Activated CD4-positive, alpha-beta T cell treated with anti-CD3 and anti-CD28 coated beads for 4 hours (primary cell): ENCODE measurements at regions not wholly inside any gene's neighbourhood (a gene's known extent, or its start where the extent isn't known, plus 50 kb on each side); places are given as distances from the start of the nearest gene placed in this dataset.

Experiments used
- DNase-seq, 2 donors: peaks; one replicate each; pipeline ENCODE4 v3.0.0-alpha.2; 2020

DNA sequence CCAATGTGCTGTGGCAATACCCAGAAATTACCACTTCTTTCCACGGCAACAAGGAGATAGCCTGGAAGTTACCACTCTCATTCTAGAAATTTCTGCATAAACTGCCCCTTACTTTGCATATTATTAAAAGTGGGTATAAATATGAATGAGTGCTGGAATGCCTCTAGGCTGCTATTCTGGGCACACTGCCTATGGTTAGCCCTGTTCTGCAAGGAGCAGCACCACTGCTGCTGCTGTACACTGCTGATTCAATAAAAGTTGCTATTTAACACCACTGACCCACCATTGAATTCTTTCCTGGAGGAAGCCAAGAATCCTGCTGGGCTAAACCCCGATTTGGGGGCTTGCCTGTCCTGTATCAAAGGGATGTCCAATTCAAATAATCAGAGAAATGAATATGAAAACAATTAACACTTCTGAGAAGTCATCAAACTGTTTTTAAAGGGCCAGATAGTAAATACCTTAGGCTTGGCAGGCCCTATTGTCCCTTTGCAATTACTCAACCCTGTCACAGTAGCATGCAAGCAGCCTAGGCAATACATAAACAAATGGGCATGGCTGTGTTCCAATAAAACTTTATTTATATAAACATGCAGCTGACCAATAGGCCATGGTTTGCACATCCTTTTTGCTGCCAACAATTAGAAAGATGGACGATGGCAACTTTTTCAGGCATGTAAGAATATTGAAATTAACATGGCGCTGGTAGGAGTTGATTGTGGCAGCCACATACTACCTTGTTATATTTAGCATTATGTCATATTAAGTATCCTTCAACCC lies 369.4 kb upstream of the B3GALT2 start:
- no peak for DNase-seq

DNA sequence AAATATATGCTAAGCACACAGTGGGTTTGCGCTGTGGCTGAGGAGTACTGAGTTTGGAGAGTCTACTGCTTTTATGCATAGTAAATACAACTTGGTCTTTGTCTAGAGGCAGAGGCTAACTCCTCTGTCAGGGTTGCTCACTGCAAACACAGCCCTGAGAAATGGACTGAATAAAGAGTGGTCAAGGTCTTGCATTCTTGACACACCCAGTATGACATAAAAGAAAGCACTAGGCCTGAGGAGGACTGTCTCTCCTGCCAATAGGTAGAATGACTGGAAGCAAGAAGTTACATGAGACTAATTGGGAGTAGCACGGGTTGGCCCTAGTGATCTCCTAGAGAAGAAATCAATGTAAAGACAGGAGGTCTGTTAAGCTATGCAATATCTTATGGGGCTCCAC lies 367.2 kb upstream of the B3GALT2 start:
- no peak for DNase-seq

DNA sequence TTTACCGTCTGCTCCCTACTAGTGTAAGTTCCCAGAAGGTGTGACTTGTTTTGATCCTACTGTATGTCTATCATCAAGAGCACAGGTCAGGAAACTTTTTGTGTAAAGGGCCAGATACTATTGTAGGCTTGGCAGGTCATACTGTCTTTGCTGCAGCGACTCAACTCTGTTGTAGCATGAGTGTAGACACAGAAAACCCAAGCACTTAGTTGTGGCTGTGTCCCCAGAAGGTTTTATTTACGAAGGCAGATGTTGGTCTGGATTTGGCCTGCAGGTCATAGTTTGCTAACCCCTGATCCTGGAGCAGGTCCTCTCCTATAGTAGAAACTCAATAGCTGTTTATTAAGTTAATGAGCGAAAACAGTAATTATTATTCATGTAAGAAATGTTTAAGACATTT lies 365.9 kb upstream of the B3GALT2 start:
- no peak for DNase-seq

DNA sequence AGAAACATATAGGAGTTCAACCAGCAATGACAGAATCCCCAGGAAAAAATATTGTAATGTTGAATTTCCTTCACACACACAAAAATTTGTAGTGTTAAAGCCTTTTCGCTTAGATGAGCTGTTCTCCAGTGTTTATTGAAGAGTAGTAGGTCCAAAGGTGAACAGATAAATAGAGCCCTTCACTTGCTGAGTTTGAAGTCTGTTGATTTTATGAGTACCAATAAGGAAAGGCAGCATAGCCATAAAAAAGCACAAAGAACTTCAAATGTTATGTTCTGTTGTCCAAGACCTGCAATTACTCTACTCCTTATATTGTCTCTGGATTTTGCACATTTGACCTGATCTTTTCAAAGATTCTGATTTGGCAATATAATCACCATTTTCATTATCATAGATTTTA lies 362.7 kb upstream of the B3GALT2 start:
- no peak for DNase-seq

DNA sequence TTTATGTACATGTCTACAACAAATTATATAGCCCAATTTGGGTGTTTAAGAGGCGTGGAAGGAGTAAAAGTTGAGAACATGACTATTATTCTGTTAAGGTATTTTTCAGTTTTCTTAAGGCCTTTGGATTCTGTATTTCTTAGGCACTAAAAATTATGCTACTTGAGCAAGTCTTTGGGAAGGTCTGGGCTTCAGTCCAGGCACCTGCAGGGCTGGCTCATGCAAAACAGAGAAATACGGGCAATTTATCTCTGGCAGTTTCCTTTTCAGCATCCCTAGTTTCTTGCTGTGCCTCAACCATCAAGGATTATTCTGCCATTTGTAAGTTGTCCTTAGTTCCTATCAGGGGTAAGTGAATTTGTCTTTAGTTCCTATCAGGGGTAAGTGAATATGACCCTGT lies 358.8 kb upstream of the B3GALT2 start:
- no peak for DNase-seq

DNA sequence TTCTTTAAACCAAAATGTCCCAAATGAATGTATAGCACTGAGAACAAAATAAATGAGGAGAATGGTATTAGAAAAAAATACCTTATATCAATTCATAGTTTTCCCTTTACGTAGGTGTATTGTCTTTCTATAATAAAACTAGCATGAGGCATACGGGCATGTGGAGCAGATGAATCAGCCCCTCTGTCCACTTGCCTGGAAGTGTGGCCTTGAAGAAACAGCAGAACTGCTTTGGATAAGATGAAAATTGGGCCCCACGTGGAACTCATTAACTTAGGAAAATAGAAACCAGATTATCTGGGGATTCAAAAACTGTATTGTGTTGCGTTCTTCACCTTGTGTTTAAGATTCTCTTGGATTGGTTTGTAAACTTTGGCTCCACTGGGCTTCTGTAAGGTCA lies 356.8 kb upstream of the B3GALT2 start:
- DNase-seq, result no peak

DNA sequence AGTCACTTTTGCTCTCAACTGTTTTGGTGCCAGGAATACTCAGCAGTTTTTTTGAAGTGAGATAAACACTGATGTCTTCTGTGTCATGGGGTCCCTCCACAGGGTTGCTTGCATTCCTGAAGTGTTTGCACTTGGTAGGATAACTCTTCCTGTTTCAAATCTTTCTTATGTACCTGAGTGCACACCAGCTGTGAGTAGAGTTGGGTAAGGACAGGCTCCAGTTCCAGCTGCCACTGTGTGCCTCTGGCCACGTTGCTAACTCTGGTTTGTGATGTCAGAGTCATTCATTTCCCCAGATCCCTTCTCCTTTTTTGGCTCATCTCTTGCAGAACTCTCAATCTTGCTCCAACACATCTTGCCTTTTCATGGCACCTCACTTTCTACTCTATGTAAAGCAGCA lies 356.3 kb upstream of the B3GALT2 start:
- no peak for DNase-seq

DNA sequence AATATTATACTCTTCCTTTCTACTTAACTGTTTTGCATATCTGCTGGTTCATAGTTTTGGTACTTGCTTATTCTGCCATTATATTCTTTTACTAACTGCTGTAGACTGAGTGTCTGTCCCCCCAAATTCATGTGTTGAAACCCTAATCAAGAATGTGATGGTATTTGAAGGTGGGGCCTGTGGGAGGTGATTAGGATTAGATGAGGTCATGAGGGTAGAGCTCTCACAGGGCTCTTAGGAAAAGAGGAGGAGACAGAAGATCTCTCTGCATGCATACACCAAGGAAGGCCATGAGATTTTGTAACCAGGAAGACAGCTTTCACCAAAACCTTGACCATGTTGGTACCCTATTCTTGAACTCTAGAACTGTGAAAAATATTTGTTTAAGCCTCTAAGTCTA lies 354.1 kb upstream of the B3GALT2 start:
- no peak for DNase-seq

DNA sequence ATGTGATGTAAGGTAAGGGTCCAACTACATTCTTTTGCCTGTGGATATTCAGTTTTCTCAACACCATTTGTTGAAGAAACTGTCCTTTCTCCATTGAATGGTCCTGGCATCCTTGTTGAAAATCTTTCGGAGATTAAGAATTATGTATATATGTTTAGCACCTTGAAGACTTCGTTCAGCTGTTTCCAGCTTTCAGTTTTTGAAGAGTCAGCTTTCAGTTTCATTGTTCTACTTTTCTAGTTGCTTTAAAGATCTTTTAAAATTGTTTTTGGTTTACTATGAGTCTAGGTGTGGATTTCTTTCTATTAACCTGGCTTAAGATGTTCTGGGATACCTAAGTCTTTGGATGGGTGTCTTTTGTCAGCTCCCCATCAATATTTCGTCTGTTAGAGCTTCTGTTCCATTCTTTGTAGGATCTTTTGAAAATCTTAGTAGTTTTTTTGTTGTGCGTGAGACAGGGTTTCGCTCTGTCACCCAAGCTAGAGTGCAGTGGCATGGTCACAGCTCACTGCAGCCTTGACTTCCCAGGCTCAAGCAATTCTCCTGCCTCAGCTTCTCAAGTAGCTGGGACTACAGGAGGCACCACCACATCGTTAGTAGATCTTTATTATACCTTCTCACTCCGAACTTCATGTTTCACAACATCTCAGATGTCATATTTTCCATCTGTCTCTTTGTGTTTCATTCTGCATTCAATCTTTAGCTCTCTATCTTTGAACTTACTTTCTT lies 353.5 kb upstream of the B3GALT2 start:
- DNase-seq, result no peak

DNA sequence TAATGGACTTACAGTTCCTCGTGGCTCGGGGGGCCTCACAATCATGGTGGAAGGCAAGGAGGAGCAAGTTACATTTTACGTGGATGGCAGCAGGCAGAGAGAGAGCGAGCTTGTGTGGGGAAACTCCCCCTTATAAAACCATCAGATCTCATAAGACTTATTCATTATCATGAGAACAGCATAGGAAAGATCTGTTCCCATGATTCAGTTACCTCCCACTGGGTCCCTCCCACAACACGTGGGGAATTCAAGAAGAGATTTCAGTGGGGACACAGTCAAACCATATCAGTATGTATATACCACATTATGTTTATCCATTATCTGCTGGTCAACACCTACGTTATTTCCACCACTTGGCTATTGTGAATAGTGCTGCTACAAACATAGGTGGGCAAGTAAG lies 352.3 kb upstream of the B3GALT2 start:
- DNase-seq, result peak; percentile 18 to 20

DNA sequence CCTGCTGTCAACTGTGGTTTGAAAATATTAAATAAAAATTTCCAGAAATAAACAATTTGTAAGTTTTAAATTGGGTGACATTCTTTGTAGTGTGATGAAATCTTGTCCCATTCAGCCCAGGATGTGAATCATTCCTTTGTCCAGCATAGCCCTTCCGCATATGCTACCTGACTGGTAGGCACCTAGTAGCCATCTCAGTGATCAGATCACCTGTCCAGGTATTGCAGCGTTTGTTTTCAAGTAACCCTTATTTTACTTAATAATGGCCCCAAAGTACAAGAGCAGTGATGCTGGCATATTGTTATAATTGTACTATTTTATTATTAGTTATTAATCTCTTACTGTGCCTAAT lies 351.6 kb upstream of the B3GALT2 start:
- DNase-seq, result no peak

DNA sequence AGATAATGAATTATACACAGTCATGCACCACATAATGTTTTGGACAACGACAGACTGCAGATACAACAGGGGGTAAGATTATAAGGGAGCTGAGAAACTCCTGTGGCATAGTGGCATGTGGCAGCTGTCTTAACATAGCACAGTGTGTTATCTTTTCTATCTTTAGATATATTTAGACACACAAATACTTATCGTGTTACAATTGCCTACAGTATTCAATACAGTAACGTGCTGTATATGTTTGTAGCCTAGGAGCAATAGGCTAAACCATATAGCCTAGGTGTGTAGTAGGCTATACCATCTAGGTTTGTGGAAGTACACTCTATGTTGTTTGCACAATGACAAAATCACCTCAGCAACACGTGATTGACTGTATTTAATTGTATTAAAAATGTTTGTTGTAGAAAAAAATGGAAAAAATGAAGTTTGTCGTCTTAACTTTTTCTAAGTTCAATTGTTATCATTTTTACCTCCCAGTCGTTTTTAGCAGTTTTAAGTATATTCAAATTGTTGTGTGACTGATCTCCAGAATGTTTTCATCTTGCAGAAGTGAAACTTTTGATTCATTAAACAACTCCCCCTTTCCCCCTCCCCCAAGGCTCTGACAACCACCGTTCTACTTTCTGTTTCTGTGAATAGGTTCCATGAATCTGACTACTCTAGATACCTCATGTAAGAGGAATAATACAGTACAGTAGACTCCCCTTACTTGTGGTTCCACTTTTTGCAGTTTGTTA lies 351.0 kb upstream of the B3GALT2 start:
- DNase-seq, result peak; percentile 67 to 71

DNA sequence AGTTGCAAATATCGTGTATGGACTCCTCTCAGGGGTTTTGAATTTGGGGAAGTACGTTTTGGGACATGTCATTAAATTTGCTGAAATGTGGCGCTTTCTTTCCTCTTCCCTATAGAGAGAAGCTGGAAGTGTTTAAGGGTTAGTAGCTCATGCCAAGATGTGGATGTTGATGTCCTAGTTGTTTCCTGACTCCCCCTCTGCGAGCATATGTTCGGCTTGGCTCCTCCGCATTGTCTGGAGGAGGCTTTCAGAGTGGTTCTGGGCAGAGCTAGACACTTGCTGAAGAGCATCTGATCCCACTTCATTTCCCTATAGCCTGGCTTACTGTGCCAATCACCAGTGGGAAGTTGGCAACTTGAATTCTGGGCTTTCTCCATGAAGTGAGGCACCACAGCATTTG lies 347.4 kb upstream of the B3GALT2 start:
- no peak for DNase-seq

DNA sequence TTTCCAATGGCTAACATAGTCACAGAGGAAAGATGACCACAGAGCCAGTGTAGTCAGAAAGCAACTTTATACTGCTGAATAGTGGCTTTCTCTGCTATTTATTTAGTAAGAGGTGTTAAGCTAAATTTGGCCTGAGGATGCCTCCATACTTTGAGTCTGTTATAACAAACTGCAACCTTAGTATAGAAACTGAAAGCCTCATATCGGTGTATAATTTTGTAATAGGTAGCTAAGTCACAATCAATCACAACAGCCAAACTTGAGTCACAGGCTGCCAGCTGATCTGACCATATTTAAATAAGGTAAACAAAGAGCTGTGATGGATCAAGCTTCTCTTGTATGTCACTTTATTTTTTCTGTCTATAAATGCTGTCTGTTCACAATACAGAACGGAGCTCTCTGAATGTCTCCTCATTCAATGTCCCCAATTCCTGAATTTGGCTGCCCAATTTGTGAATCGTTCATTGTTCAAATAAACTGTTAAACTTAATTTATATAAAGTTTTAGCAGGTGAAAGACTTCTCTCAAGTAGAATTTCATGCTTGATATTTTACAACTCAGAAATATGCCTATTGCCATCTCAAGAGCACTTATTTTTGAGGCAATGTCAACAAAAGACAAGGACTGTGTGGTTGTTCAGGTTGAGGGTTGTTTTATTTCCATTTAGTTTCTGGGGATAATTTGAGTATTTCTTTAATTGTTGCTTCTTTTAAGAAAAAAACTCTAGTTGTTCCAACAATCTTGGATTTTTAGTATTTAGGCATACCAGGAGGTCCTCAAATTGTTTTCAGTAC lies 339.7 kb upstream of the B3GALT2 start:
- DNase-seq, result no peak

DNA sequence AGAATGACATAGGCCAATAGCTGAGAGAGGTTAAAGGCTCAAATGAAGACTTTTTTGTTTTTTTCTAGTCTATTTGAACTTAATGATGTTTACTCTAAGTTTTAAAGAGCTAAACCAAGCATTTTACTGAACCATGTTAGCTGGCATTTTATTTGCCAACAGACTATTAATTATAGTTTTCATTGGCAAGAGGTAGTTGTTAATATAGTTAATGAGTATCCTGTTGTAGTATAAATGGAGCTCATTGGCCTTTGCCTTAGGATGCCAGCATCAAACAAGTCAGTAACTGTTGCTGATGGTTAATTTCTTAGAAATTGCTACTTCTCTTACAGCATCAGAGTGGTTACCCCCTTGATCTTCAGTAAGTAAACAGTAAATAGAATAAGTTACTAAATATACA lies 339.0 kb upstream of the B3GALT2 start:
- no peak for DNase-seq

DNA sequence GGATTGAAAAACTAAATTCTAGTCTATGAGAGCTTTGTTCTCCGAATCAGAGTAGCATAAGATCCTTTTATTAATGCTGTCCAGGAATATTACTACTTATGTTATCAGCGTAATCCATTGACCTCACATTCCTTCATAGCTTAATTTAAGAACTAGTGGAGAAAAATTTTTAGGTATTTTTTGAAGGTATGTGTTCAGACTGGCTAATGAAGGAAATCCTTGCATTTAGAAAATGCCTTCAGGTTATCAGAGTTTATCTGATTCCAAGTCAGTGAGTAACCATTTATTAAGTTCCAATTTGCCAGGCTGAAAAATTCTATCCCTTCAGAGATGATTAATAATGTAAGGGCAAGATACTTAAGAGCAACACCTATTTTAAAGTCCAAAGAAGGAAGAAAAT lies 338.2 kb upstream of the B3GALT2 start:
- no peak for DNase-seq

DNA sequence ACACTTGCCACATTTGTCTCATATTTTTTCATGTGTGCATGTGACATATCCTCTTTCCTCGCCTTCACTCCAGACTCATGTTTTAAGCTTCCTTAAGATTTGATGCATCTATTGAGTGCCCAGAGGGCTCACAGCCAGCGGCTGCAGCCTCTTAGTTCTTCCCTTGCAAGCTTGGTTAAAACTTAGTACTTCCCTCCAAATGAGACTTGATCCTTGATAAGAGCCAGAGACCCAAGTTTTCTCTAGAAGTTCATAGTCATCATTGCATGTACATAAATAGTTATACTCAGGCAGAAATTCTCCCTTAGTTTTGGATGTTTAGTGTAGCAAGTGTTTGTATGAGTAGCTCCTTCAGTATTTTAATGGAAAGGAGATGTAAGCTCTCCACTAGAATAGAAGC lies 337.6 kb upstream of the B3GALT2 start:
- DNase-seq, result no peak

DNA sequence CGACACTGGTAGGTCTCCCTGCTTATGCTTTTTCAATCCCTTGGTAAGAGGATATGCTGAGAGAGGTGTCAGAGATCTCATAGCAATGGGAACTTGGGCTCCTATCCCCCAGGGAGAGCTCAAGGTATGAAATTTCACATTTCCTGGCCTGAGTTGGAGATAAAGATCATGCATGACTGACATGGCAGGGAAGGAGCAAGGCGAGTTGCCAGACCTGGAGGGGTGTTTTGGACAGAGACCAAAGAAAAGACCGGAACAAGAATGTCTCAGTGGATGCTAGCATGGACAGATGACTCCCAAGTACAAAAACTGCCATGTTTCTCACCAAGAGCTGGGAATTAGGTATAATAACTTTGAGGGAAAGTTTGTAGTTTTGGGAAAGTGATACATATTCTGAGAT lies 334.1 kb upstream of the B3GALT2 start:
- no peak for DNase-seq

DNA sequence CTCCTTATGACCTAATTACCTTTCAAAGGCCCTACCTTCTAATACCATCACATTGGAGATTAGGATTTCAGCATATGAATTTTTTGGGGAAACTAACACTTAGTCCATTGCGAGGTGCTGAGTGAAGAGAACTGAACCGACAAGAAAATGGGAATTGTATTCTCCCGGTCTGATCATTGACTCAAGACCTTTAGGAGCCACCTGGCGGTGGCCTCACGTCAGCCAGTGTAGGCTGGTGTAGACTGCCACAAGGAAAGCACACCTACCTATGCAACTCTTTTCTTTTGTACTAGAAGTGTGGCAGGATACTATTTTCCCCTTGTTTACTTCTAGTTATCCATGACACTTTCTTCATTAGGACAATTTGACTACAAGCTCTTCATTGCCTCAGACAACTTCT lies 333.5 kb upstream of the B3GALT2 start:
- DNase-seq, result no peak

DNA sequence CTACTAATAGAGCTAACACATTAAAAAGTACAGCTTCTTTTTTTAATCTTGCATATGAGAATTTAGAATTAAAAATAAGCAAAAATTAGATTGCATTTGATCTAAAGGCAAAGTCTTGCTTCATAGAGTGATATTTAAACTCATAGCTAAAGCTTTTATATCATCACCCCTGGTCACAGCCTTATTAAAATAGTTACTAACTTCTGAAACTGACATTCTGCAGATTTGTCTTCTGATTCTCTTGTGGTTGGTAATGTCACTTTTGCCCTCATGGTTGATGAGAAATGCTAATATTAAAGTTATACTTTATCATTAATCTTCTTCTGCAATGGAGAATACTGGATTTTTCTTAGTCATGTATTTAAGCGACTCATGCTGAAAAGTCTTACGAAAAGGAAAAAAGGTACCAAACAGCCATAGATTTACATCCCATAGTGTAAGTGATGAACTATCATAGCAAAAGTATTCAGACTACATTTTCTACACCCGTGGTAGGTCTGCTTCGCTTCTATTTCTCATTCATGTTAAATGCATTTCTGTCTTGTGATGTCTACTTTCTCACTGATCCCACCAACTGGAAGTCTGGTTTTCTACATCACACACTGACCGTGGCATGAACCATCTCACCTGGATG lies 330.5 kb upstream of the B3GALT2 start:
- DNase-seq, result no peak

DNA sequence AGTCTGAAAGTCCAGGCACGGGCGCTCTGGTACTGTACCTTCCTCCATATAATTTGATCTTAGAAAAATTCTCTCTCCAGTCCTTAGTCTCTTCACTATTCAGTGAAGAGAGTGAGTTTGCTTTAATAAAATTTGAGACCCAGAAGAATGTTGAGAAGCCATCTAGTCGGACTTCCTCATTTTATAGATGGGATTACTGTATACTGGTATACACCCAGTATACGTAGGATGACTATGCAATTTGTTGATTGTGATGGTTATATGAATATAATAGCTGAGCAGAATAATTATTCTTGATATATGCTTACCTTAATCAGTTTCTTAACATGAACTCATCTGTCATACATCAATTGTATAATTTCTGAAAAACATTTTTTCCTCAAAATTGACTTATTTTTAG lies 328.0 kb upstream of the B3GALT2 start:
- DNase-seq, result no peak

DNA sequence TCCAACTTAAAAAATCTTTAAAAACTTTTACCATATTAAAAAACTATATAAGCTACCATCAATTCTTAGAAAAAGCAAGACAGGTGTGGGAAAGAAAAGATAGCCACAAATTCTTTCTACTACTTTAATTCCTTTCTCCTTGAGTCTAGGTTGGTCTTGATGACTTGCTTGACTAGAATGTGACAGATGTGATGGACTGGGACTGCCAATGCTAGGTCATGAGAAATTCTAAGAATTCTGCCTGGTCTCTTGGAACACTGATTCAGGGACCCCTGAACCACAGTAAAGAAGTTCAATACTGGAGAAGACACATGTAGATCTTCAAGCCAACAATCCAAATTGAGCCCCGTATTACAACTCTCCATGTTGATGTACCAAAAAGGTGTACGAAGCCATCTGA lies 326.6 kb upstream of the B3GALT2 start:
- no peak for DNase-seq

DNA sequence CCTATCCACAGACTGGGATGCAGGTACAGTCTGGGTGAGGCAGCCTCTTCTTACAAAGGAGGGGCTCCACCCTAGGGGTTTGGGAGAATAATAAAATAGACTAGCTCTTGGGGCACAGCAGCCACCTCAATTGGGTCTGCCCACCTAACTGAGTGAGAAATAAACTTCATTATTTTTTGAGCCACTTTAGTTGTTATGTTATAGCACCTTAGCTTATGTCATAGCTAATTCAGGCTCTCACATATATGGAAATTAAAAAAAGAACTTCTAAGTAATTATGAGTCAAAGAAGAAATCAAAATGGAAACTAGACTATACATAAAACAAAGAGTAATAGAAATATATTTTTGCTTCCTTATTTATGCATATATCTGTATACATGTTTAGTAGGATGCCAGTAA lies 318.5 kb upstream of the B3GALT2 start:
- no peak for DNase-seq
